SJCRH30 (cell line): ENCODE measurements at regions not wholly inside any gene's neighbourhood (a gene's known extent, or its start where the extent isn't known, plus 50 kb on each side); places are given as distances from the start of the nearest gene placed in this dataset.

Source experiments
- DNase-seq, 2 experiments: peaks; one replicate each; pipeline ENCODE4 v3.0.0-alpha.2; 2015 to 2020
- H3K27ac ChIP-seq: fragments of 250-450 bp; sonication (Bioruptor Pico); 2 replicates; pipeline ENCODE4 v1.5.1; 2020; ENCODE audit warnings: mild to moderate bottlenecking, moderate library complexity
- H3K27me3 ChIP-seq: fragments of 250-450 bp; sonication (Bioruptor Pico); 2 replicates; pipeline ENCODE4 v1.5.1; 2020; ENCODE audit warnings: mild to moderate bottlenecking, moderate library complexity
- H3K36me3 ChIP-seq: fragments of 250-450 bp; sonication (Bioruptor Pico); 2 replicates; pipeline ENCODE4 v1.5.1; 2020; ENCODE audit warnings: mild to moderate bottlenecking, moderate library complexity
- H3K4me1 ChIP-seq: fragments of 250-450 bp; sonication (Bioruptor Pico); 2 replicates; pipeline ENCODE4 v1.5.1; 2020; ENCODE audit warnings: mild to moderate bottlenecking, moderate library complexity
- H3K4me3 ChIP-seq: fragments of 250-450 bp; sonication (Bioruptor Pico); 2 replicates; pipeline ENCODE4 v1.5.1; 2020; ENCODE audit warnings: mild to moderate bottlenecking, moderate library complexity
- H3K9me3 ChIP-seq: fragments of 250-450 bp; sonication (Bioruptor Pico); replicated peaks from 2 replicates; pipeline ENCODE4 v1.5.1; 2020; ENCODE audit warnings: mild to moderate bottlenecking, moderate library complexity

GRCh38 chr3:106795553-106795952, 581.7 kb upstream of the CCDC54 start:
- H3K27me3 ChIP-seq = no peaks in the 10 kb centered on the region
- no peak overlapping the region for H3K4me3 ChIP-seq
- no peaks in the 10 kb centered on the region for H3K4me1 ChIP-seq
- no peak overlapping the region for H3K27ac ChIP-seq
- no peak for DNase-seq
- H3K9me3 ChIP-seq = no peaks in the 10 kb centered on the region
- no peaks in the 10 kb centered on the region for H3K36me3 ChIP-seq

DNA sequence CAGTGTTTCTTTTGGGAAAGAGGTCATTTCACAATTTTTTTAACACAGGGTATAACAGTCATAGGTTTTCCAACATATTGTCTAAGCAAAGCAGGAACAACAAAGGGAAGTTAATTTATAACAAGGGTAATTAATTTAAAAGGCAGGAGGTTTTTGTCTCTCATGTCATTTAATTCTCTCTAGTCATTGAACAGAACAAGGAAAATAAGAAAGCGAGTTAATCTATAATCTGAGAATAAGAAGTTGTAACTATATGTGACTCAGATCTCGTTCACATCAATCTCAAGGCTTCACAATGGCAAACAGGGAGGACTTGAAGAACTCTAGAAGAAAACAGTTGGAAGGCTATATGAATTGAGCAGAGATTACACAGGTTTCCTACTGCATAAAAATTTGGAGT, 579.8 kb upstream of the CCDC54 start:
- Histone ChIP-seq H3K4me1 (no peaks in the 10 kb centered on the region), H3K27me3 (no peaks in the 10 kb centered on the region), H3K4me3 (no peak overlapping the region), H3K27ac (no peak overlapping the region), H3K36me3 (no peaks in the 10 kb centered on the region; the same call in 1 of the 2 replicates), H3K9me3 (no peaks in the 10 kb centered on the region)
- DNase-seq = no peak

DNA sequence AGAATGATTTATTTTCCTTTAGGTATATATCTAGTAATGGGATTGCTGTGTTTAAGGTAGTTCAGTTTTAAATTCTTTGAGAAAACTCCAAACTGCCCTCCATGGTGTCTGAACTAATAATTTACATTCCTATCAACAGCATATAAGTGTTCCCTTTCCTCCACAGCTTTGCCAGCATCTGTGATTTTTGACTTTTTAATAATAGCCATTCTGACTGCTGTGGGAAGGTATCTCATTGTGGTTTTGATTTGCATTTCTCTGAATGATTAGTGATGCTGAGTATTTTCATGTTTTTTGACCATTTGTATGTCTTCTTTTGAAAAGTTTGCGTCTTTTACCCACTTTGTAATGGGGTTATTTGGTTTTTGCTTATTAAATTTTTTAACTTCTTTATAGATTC, 571.6 kb upstream of the CCDC54 start:
- Histone ChIP-seq H3K9me3 (no peaks in the 10 kb centered on the region), H3K36me3 (no peaks in the 10 kb centered on the region; the same call in 1 of the 2 replicates), H3K27me3 (no peaks in the 10 kb centered on the region), H3K27ac (no peak overlapping the region), H3K4me1 (peaks cover 15% of the 10 kb centered on the region), H3K4me3 (no peak overlapping the region)
- DNase-seq = no peak

DNA sequence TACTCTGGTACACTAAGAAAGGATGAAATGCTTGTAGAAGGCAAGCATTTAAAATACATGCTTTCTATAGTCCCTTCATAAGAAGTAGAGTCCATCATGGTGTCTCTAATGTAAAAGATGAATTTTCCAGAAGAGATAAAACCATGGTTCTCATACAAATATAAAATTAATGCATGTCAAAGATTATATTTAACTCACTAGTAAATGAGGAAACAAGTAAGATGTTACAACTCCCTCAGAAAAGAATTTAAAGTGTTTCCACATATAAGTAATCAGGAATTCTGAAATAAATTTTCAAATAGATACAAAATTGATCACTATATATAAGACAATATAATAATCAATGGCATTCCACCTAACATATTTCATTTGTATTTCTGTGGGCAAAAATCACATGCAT, 570.3 kb upstream of the CCDC54 start:
- Histone ChIP-seq H3K4me3 (no peak overlapping the region), H3K4me1 (peaks cover 17% of the 10 kb centered on the region), H3K27ac (no peak overlapping the region), H3K36me3 (no peaks in the 10 kb centered on the region; the same call in 1 of the 2 replicates), H3K9me3 (no peaks in the 10 kb centered on the region), H3K27me3 (no peaks in the 10 kb centered on the region)
- DNase-seq = no peak

DNA sequence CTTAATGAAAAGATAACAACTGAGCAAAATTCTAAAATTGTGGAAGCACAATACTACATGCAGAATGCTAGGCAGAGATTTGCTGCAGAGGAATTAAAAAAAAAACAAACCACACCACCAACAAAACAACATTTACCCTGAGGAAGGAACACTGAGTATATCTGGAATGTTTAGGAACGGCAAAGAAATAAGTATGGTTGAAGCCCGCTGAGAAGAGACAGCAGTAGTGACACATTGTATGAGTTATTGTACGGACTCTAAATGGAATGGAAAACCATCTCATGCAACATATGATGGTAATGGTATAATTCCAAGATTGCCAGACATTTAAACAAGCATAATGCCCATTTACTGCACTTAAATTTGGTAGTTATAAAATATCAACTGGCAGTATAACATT, 568.2 kb upstream of the CCDC54 start:
- Histone ChIP-seq H3K27ac (no peak overlapping the region), H3K4me1 (peaks cover 34% of the 10 kb centered on the region), H3K4me3 (no peak overlapping the region), H3K9me3 (no peaks in the 10 kb centered on the region), H3K36me3 (no peaks in the 10 kb centered on the region), H3K27me3 (no peaks in the 10 kb centered on the region)
- DNase-seq = no peak

GRCh38 chr3:106809623-106810299, 567.5 kb upstream of the CCDC54 start:
- Histone ChIP-seq H3K9me3 (no peaks in the 10 kb centered on the region), H3K4me3 (no peak overlapping the region), H3K27ac (no peak overlapping the region), H3K4me1 (peaks cover 41% of the 10 kb centered on the region), H3K27me3 (no peaks in the 10 kb centered on the region), H3K36me3 (no peaks in the 10 kb centered on the region)
- DNase-seq = no peak

GRCh38 chr3:106810300-106810875, 566.9 kb upstream of the CCDC54 start:
- DNase-seq = no peak
- no peaks in the 10 kb centered on the region for H3K36me3 ChIP-seq
- H3K27ac ChIP-seq = no peak overlapping the region

GRCh38 chr3:106811376-106811775, 565.9 kb upstream of the CCDC54 start:
- Histone ChIP-seq H3K36me3 (no peaks in the 10 kb centered on the region), H3K9me3 (no peaks in the 10 kb centered on the region), H3K27ac (no peak overlapping the region), H3K27me3 (no peaks in the 10 kb centered on the region), H3K4me3 (no peak overlapping the region), H3K4me1 (peaks cover 50% of the 10 kb centered on the region)
- DNase-seq = no peak

More at GRCh38 chr3:106810300-106810875, 566.9 kb upstream of the CCDC54 start:
- H3K4me3 ChIP-seq = no peak overlapping the region
- no peaks in the 10 kb centered on the region for H3K27me3 ChIP-seq
- peaks cover 47% of the 10 kb centered on the region for H3K4me1 ChIP-seq
- H3K9me3 ChIP-seq = no peaks in the 10 kb centered on the region

DNA sequence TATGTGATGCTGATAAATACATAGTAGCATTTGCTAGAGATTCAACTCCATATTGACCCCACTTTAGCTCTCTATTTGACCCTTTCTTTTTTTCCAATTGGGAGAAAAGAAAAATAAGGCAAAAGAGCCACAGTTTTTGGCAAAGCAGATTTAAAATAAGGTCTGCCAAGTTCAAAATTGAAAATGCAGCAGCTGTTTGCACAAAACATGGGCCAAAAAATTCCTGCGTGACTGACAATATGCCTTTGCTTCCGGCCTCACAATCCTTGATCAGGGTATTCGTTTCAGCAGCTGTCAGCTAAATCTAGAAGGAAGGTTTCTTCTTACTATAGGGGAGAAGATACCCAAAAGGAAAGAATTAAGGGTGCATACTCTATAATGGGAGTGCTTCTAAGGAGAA, 563.5 kb upstream of the CCDC54 start:
- no peaks in the 10 kb centered on the region for H3K9me3 ChIP-seq
- H3K36me3 ChIP-seq = no peaks in the 10 kb centered on the region
- peaks cover 50% of the 10 kb centered on the region for H3K4me1 ChIP-seq
- peak overlapping the region; percentile 90 for H3K27ac ChIP-seq
- DNase-seq = peak; percentile 63 to 84
- no peaks in the 10 kb centered on the region for H3K27me3 ChIP-seq
- no peak overlapping the region for H3K4me3 ChIP-seq

DNA sequence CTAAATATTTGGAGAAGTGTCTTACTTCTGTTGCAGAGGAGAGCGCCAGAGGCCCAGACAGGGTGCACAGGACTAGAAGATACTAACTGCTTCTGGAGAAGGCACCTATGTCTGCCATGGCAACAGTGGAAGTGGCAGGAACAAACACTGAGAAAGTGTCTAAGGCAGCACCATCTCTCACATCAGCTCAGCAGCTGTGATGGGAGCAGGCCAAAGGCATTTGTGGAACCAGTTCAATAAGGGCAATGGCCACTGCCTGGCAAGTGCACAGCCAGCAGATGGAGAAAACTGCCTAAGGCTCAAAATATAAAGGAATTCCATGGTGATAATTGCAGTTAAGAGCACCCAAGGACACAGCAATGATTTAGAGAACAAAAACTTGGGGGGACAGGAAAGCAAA, 563.0 kb upstream of the CCDC54 start:
- peaks cover 50% of the 10 kb centered on the region for H3K4me1 ChIP-seq
- DNase-seq = peak; percentile 71 to 79
- no peaks in the 10 kb centered on the region for H3K36me3 ChIP-seq
- no peaks in the 10 kb centered on the region for H3K9me3 ChIP-seq
- peak overlapping the region; percentile 90 for H3K27ac ChIP-seq
- no peak overlapping the region for H3K4me3 ChIP-seq
- no peaks in the 10 kb centered on the region for H3K27me3 ChIP-seq

DNA sequence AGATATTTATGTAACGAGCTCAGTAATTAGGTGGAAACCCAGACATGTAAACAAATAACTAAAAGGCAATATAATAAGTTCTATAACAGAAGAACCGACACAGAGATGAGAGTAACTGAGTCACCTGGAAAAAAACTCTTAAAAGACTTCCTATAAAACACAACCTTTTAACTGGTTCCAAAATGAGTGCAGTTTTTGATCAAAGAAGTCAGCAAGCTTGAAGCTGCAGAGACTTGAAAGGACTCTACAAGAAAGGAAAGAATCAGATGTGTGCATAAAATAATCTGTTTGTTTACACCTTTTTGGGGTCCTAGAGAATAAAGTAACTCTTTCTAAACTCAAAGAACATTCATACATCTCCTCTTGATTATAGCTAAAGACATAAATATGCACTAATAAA, 560.4 kb upstream of the CCDC54 start:
- no peak for DNase-seq
- Histone ChIP-seq H3K9me3 (no peaks in the 10 kb centered on the region), H3K36me3 (no peaks in the 10 kb centered on the region), H3K4me1 (peaks cover 38% of the 10 kb centered on the region), H3K4me3 (no peak overlapping the region), H3K27me3 (no peaks in the 10 kb centered on the region), H3K27ac (no peak overlapping the region)

GRCh38 chr3:106817706-106818105, 559.5 kb upstream of the CCDC54 start:
- DNase-seq = no peak
- Histone ChIP-seq H3K27ac (no peak overlapping the region), H3K4me3 (no peak overlapping the region), H3K9me3 (no peaks in the 10 kb centered on the region), H3K4me1 (peaks cover 29% of the 10 kb centered on the region), H3K36me3 (no peaks in the 10 kb centered on the region), H3K27me3 (no peaks in the 10 kb centered on the region)

DNA sequence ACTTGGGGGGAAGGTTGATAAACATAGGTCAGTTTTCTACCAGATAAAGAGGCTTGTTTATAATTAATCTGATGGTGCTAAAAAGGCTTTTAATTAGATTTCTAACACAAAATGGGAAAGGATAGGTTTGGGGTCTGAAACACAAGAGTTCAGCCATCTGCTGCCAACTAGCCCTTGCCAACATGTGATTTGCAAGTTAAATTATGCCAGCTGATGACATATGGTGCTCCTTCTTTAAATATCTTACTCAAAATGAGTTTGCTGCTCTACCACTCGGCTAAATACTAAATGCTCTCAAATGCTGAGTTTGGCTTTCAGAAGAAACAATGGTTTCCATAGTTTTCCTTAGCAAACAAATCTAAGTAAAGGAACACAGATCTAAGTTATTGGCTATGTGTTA, 557.8 kb upstream of the CCDC54 start:
- no peak overlapping the region for H3K27ac ChIP-seq
- no peaks in the 10 kb centered on the region for H3K27me3 ChIP-seq
- no peaks in the 10 kb centered on the region for H3K36me3 ChIP-seq
- H3K9me3 ChIP-seq = no peaks in the 10 kb centered on the region
- H3K4me3 ChIP-seq = no peak overlapping the region
- DNase-seq = no peak
- H3K4me1 ChIP-seq = peaks cover 16% of the 10 kb centered on the region

- no peaks in the 10 kb centered on the region for H3K27me3 ChIP-seq
- H3K27ac ChIP-seq = no peak overlapping the region
- peaks cover 18% of the 10 kb centered on the region for H3K4me1 ChIP-seq
- no peak overlapping the region for H3K4me3 ChIP-seq
- DNase-seq = no peak
- H3K9me3 ChIP-seq = no peaks in the 10 kb centered on the region
- no peaks in the 10 kb centered on the region for H3K36me3 ChIP-seq
Observed at GRCh38 chr3:106820726-106821362, 556.4 kb upstream of the CCDC54 start.

DNA sequence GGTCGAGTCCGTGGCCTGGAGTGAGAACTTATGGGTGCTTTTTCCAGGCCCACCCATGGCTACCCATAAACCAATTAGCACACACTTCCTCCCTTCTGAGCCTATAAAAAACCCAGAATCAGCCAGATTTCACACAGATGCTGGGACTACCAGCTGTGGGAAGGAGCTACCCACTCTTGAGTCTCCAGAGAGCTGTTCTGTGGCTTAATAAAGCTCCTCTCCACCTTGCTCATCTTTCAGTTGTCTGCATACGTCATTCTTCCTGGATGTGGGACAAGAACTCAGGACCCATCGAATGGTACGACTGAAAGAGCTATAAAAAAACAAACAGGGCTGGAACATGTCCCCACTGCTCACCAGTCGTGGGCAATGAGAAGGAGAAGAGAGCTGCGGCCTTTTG, 555.4 kb upstream of the CCDC54 start:
- Histone ChIP-seq H3K4me3 (no peak overlapping the region), H3K27ac (no peak overlapping the region)
- no peak for DNase-seq

More for the DNA sequence above, 555.4 kb upstream of the CCDC54 start:
- H3K36me3 ChIP-seq = no peaks in the 10 kb centered on the region
- H3K9me3 ChIP-seq = no peaks in the 10 kb centered on the region
- no peaks in the 10 kb centered on the region for H3K27me3 ChIP-seq
- peaks cover 27% of the 10 kb centered on the region for H3K4me1 ChIP-seq
